ENCODE measurements at regions not wholly inside any gene's neighbourhood (a gene's known extent, or its start where the extent isn't known, plus 50 kb on each side); places are given as distances from the start of the nearest gene placed in this dataset.

DNA sequence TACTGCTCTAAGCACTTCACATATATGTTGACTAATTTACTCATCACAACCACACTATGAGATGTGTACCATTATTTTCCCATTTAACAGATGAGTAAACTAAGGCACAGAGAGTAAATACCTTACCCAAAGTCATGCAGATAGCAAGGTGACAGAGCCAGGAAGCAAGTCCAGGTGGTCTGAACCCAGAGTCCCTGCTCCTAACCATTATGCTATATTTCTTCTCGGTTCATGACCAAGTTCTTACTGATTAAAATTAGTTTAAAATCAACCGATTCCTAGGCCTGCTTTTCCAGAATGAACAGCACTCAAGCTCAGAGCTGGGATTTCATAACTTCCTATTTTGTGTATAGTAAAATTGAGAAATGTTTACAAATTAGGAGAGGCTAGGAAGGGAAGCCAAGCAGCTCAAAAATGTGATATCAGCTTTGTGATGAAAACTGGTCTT, 85.5 kb upstream of the EGLN3 start (continued):
- TF ChIP-seq EEA1 (CRISPR knock-in tag; IDR thresholded peaks at IDR 0.05; ENCODE audit: borderline replicate concordance): no peak
- TF ChIP-seq ZFP37 (CRISPR knock-in tag; IDR thresholded peaks at IDR 0.05; ENCODE audit: borderline replicate concordance): no peak
- no peak for TF ChIP-seq GATA4 (IDR thresholded peaks at IDR 0.05; ENCODE audit: borderline replicate concordance, low read depth)
- no peak for TF ChIP-seq MYPOP (CRISPR knock-in tag; IDR thresholded peaks at IDR 0.05)
- TF ChIP-seq, protein P1, sequence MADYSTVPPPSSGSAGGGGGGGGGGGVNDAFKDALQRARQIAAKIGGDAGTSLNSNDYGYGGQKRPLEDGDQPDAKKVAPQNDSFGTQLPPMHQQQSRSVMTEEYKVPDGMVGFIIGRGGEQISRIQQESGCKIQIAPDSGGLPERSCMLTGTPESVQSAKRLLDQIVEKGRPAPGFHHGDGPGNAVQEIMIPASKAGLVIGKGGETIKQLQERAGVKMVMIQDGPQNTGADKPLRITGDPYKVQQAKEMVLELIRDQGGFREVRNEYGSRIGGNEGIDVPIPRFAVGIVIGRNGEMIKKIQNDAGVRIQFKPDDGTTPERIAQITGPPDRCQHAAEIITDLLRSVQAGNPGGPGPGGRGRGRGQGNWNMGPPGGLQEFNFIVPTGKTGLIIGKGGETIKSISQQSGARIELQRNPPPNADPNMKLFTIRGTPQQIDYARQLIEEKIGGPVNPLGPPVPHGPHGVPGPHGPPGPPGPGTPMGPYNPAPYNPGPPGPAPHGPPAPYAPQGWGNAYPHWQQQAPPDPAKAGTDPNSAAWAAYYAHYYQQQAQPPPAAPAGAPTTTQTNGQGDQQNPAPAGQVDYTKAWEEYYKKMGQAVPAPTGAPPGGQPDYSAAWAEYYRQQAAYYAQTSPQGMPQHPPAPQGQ (CRISPR knock-in tag; IDR thresholded peaks at IDR 0.05; ENCODE audit: borderline replicate concordance): 0 out of 2 replicates have a peak, but pooled peaks have one; percentile 10
- no peak for TF ChIP-seq ZBTB42 (CRISPR knock-in tag; IDR thresholded peaks at IDR 0.05)
- TF ChIP-seq ZNF629 (CRISPR knock-in tag; conservative IDR thresholded peaks at IDR 0.05): peak; percentile 99
- no peak for TF ChIP-seq ESRRA (CRISPR knock-in tag; IDR thresholded peaks at IDR 0.05; ENCODE audit: low read depth)
- no peak for TF ChIP-seq ZNF792 (CRISPR knock-in tag; IDR thresholded peaks at IDR 0.05)
- no peak for TF ChIP-seq PRPF4 (IDR thresholded peaks at IDR 0.05; ENCODE audit: low read depth, low read length, poor library complexity, severe bottlenecking)
- no peak for TF ChIP-seq STAT6 (CRISPR knock-in tag; IDR thresholded peaks at IDR 0.05; ENCODE audit: borderline replicate concordance)
- TF ChIP-seq RARA (CRISPR knock-in tag; IDR thresholded peaks at IDR 0.05): no peak
- TF ChIP-seq ZNF281 (CRISPR knock-in tag; IDR thresholded peaks at IDR 0.05; ENCODE audit: borderline replicate concordance): no peak
- TF ChIP-seq ZIK1 (CRISPR knock-in tag; IDR thresholded peaks at IDR 0.05; ENCODE audit: borderline replicate concordance, low read depth): no peak
- TF ChIP-seq TRIM22 (IDR thresholded peaks at IDR 0.05): no peak

Measured in HepG2 (cell line).